ENCODE measurements at regions not wholly inside any gene's neighbourhood (a gene's known extent, or its start where the extent isn't known, plus 50 kb on each side); places are given as distances from the start of the nearest gene placed in this dataset.
"Not testable (repeated sequence)": the region's sequence is repeated elsewhere in the genome, so short reads cannot be mapped to it uniquely, and the experiment has no call there.

DNA sequence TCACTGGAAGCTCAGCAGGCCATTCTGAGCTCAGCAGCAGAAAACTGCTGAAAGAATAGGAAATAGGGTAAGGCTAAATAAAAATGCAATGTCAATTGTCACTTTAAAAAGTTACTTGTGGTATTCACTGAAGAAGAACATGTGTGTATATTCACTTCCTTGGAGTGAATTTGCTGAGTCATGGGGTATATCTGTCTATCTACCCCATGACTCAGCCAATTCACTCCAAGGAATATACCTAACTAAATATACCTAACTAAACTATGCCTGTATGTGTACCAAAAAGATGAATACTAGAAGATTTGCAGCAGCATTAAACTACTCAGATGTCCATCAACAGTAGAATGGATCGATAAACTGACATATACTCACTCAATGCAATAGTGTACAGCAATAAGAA is 69.5 kb upstream of the KCNAB1 start:
- no peak for FAIRE-seq

DNA sequence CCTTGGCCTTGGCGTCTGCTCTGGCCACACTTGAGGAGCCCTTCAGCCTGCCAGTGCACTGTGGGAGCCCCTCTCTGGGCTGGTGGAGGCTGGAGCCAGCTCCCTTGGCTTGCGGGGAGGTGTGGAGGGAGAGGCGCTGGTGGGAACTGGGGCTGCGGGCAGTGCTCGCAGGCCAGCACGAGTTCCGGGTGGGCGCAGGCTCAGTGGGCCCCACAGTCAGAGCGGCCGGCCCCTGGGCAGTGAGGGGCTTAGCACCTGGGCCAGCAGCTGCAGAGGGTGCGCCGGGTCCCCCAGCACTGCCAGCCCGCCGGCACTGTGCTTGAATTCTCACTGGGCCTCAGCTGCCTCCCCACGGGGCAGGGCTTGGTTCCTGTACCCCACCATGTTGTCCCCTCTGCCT is 68.7 kb upstream of the KCNAB1 start:
- no peak for FAIRE-seq

DNA sequence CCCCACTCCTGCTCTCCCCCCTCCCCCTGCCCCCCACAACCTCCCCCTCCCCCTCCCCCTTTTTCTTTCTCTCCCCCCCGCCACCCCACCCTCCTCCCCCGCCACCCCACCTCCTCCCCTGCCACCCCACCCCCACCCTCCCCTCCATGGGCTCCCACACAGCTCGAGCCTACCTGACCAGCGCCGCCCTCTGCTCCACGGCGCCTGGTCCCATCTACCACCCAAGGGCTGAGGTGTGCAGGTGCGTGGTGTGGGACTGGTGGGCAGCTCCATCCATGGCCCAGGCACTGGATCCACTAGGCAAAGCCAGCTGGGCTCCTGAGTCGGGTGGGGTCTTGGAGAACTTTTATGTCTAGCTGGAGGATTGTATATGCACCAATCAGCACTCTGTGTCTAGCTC is 68.3 kb upstream of the KCNAB1 start:
- no peak for FAIRE-seq

DNA sequence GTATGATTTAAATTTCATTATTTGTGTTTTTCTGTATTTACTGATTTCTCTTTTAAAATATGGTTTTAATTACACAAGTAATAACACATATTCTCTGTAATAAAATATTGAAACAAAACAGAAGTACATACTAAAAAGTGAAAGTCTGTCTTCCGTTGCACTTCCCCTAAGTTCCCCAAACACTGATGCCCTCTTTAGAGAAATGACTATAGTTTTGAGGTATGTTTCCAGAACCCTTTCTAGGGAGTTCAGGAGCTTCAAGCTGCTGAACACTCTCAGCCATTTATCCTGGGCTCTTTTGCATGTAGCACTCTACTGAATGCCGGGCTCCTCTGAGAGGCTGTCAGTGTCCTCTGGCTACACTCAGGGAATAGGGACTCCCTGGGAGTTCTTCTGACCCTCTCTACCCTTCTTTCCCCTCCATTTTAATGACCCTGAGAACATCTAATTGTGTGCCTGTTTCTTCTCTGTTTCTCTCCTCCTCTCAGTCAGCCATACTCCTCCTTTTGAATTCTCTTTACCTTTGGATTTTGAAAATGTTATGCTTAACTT is 60.4 kb upstream of the KCNAB1 start:
- no peak for FAIRE-seq

DNA sequence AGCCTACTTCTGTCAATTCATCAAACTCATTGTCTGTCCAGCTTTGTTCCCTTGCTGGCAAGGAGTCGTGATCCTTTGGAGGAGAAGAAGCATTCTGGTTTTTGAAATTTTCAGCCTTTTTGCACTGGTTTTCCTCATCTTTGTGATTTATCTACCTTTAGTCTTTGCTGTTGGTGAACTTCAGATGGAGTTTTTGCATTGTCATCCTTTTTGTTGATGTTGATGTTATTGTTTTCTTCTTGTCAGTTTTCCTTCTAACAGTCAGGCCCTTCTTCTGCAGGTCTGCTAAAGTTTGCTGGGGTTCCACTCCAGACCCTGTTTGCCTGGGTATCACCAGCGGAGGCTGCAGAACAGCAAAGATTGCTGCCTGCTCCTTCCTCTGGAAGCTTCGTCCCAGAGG is 52.2 kb upstream of the KCNAB1 start:
- not testable (repeated sequence) for FAIRE-seq

DNA sequence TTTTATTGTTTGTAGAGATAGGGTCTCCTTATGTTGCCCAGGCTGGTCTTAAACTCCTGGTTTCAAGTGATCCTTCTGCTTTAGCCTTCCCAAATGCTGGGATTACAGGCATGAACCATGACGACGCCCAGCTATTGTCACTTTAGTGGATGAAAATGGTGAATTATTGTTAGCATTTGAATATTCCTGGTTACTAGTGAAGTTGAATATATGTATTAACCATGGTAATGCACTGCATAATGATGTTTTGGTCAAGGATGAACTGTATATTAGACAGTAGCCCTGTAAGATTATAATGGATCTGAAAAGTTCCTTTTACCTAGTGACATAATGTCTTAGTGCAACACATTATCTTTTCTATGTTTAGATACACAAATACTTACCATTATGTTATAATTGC is 50.4 kb upstream of the KCNAB1 start:
- FAIRE-seq = no peak
